NCI-H2107 treated with DMSO at 0.1 percent for 48 hours (cell line): ENCODE measurements at regions not wholly inside any gene's neighbourhood (a gene's known extent, or its start where the extent isn't known, plus 50 kb on each side); places are given as distances from the start of the nearest gene placed in this dataset.
"Not testable (repeated sequence)": the region's sequence is repeated elsewhere in the genome, so short reads cannot be mapped to it uniquely, and the experiment has no call there.

Experiments
- DNase-seq: peaks from one replicate; lab custom pipeline; 2025; ENCODE audit not compliant: unreplicated experiment; lab: John Stamatoyannopoulos, UW

DNA sequence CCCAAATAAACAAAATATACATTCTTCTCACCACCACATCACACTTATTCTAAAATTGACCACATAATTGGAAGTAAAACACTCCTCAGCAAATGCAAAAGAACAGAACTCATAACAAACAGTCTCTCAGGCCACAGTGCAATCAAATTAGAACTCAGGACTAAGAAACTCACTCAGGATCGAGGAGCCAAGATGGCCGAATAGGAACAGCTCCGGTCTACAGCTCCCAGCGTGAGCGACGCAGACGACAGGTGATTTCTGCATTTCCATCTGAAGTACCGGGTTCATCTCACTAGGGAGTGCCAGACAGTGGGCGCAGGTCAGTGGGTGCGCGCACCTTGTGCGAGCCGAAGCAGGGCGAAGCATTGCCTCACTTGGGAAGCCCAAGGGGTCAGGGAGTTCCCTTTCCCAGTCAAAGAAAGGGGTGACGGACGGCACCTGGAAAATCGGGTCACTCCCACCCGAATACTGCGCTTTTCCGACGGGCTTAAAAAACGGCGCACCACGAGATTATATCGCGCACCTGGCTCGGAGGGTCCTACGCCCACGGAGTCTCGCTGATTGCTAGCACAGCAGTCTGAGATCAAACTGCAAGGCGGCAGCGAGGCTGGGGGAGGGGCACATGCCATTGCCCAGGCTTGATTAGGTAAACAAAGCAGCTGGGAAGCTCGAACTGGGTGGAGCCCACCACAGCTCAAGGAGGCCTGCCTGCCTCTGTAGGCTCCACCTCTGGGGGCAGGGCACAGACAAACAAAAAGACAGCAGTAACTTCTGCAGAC is 183.2 kb downstream of the ETV1 start:
- DNase-seq, result not testable (repeated sequence)

- not testable (repeated sequence) for DNase-seq
Observed at GRCh38 chr7:13817230-13817629, 172.2 kb downstream of the ETV1 start.

DNA sequence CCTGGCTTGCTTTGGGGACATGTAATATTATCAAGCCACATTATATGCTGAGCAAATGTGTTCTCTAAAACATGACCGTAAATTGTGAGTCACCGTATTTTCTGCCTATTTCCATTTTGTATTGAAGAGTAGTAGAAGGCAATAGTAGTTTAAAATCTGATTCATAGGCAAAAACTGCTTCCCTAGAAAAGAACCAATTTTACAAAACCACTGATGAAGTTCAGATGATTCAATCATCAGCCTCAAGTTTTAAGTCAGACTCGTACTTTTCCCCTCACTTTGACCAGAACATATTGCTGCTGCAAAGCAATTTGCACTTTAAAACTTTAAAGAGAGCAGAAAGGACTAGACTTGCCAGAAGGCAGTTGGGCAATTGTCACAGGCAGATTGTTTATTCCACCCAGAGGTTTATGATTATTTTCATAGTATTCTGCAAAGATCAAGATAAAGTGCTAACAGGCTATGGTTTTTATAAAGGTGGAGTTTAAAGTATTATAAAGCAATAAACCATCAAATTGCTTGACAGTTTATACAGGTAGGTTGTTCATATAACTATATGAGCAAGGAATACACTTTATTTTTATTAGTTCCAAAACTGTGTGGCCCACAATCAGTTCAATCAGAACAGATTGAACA is 168.2 kb downstream of the ETV1 start:
- DNase-seq, result no peak

DNA sequence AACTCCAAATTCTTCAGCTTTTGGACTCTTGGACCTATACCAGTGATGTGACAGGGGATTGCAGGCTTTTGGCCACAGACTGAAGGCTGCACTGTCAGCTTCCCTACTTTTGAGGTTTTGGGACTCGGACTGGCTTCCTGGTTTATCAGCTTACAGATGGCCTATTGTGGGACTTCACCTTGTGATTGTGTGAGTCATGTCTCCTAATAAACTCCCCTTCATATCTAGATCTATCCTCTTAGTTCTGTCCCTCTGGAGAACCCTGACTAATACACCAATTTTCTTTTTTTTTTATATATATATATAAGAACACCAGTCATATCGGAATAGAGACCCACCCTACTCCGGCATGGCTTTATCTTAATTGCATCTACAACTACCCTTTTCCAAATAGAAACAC is 166.8 kb downstream of the ETV1 start:
- DNase-seq, result no peak

GRCh38 chr7:13826752-13827151 is 162.7 kb downstream of the ETV1 start:
- DNase-seq, result no peak

DNA sequence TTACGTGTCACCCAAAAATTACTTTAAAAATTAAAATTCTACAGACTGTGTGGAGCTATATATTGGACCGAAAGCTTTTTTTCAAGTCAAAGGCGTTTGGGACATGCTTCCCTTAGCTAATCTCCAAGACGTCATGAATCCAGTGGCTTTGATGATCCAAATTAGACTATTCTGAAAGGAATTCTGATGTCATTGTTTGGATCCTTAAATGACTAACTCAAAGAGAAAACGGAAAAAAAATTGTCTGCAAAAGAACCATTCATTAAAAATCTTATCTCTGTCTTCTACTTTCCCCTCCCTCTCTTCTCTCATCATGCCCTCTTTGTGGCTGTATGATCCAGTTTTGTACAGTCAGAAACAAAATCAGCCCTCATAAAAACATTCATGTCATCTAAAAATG is 161.8 kb downstream of the ETV1 start:
- DNase-seq, result no peak

DNA sequence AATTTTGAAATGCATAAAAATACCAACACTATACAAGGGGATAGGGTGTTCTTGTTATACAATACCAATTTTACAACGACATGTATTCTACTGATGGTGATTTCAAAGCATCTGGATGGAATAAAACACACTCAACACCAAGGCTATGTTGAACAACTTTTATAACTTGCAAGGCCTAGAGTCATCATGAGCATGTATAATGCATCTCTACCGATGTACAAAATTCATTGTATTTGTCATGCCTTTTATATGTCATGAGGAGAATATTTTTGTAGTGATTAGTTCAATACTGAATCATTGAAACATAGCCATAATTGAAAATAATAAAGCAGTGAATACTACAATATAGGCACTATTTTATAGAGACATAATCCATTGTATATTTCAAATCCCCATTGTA is 160.2 kb downstream of the ETV1 start:
- no peak for DNase-seq

DNA sequence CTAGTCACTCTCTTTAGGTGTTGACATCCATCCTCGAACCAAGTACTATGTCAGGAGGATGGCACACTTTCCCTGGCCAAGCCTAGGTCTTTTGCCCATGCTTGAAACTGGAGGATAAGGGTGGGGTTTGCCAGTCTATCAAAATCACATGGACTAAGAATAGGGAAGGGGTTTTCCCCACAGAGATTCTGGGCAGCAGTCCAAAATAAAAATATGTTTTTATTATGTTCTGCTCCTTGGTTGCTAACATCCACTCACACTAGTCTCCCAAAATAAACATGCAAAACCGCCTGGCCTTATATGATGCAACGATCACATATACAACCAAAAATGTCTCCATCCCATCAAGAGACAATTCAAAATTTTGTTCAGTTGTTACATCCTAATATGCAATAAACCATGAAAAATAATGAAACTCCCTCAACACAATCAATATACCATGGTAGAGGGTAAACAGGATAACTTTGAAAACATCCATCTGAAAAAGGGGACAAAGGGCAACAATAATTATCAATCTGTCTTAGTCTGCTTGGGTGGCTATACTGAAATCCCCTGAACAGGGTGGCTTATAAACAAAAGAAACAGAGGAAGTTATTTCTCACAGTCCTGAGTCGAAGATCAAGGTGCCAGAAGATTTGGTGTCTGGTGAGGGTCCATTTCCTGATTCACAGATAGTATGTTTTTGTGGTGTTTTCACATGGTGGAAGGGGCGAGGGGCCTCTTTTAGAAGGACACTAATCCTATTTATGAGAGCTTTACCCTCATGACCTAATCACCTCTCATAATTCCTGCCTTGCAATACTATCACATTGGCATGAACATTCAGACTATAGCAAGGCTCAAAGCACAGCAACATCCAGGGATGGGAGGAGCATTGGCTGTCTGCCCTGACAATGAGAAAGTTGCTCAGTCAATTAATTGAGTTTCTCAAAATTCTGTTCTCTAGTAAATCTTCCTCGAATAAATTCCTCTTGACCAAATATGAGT is 159.3 kb downstream of the ETV1 start:
- DNase-seq, result no peak

DNA sequence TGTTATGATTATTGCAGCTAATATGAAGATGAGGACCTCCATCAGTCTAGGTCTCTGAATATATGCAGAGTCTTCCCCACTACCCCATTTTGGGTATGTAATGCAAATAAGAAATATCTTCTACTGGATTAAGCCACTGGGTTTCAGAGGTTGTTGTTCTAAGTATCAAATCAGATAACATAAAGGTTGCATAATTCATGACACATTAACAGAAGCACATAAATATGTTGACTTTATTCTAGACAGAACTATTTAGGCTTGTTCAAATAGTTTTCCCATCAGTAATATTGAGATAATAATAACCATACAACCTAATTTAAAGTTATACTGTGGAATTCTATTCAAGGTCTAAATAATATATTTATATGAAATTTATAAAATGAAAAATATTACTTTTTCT is 157.1 kb downstream of the ETV1 start:
- no peak for DNase-seq

DNA sequence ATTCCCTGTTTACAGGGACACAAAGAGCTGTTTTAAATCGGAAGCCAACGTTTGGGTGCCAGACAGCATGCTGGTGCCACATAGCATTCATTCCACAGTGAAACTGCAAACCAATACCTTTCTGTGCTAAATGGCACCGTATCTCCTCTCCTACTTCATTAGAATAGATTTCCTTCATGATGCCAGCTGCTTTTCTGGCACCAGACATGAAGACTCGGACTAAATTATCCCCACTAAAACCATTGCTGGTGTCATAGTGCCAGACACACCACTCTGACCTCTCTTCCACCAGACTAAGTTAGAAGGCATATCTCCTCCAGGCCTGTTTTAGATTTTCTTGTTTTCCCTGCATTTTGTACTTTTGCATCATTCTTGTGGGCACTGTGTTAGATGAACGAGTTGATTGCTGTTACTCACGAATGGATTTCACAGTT is 155.1 kb downstream of the ETV1 start:
- DNase-seq, result no peak

GRCh38 chr7:13835442-13835841 is 154.0 kb downstream of the ETV1 start:
- no peak for DNase-seq

GRCh38 chr7:13839063-13839462 is 150.4 kb downstream of the ETV1 start:
- no peak for DNase-seq
